Right atrium auricular region (tissue), 2 donors: ENCODE measurements at regions not wholly inside any gene's neighbourhood (a gene's known extent, or its start where the extent isn't known, plus 50 kb on each side); places are given as distances from the start of the nearest gene placed in this dataset.

Source experiments
- DNase-seq: peaks from one replicate; pipeline ENCODE4 v3.0.0-alpha.2; 2019; ENCODE audit warnings: low spot score
- H3K27ac ChIP-seq, 2 donors: fragments of 200-600 bp; sonication (generic); 1 replicate in 1 of 2; 2 replicates in 1 of 2; pipeline ENCODE4 v1.5.1; 2016 to 2019
- H3K27me3 ChIP-seq, 2 donors: fragments of 200-600 bp; sonication (generic); one replicate each; pipeline versions ENCODE4 v1.5.1 to v1.6.0; 2017 to 2019
- H3K36me3 ChIP-seq: fragments of 200-600 bp; sonication (generic); one replicate; pipeline ENCODE4 v1.5.1; 2016
- H3K4me1 ChIP-seq, 2 donors: fragments of 200-600 bp; sonication (generic); one replicate each; pipeline versions ENCODE4 v1.5.1 to v1.6.0; 2017 to 2019
- H3K4me3 ChIP-seq, 2 donors: fragments of 200-600 bp; sonication (generic); 1 replicate in 1 of 2; 2 replicates in 1 of 2; pipeline ENCODE4 v1.5.1; 2017 to 2019; ENCODE audit warnings: mild to moderate bottlenecking in 1 of 2, moderate library complexity in 1 of 2
- H3K9me3 ChIP-seq, 2 donors: fragments of 200-600 bp; sonication (generic); one replicate each; pipeline ENCODE4 v1.5.1; 2019
- TF ChIP-seq, protein P1 (sequence below), 2 donors: fragments of 200-600 bp; sonication (generic); IDR thresholded peaks; one replicate each; pipeline ENCODE4 v1.5.1; 2019; ENCODE audit warnings: antibody characterized with exemption in 2 of 2

DNA sequence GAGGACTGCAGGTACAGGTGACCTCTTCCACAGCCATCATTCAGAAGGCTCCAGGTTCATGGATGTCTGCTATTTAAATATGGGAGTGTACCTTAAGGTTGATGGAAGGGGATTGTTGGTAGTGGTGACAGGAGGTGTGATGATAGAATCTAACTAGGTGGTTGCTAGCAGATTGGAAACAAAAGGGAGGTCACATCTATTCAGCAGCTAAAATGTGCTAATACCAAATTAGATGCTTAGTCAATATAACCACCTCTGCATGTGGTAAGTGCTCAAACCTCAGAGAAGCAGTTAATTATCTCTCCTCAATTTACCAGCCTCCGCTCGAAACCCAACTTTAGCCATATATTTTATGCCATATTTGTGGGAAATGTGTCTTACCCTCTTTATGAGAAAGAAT, 98.7 kb upstream of the CCSER1 start:
- DNase-seq, result no peak
- H3K4me1 ChIP-seq, result no peaks in the 10 kb centered on the region
- no peaks in the 10 kb centered on the region for H3K36me3 ChIP-seq
- H3K9me3 ChIP-seq, result no peaks in the 10 kb centered on the region
- H3K27ac ChIP-seq, result no peak overlapping the region
- no peaks in the 10 kb centered on the region for H3K27me3 ChIP-seq
- no peak overlapping the region for H3K4me3 ChIP-seq
- TF ChIP-seq, protein P1, sequence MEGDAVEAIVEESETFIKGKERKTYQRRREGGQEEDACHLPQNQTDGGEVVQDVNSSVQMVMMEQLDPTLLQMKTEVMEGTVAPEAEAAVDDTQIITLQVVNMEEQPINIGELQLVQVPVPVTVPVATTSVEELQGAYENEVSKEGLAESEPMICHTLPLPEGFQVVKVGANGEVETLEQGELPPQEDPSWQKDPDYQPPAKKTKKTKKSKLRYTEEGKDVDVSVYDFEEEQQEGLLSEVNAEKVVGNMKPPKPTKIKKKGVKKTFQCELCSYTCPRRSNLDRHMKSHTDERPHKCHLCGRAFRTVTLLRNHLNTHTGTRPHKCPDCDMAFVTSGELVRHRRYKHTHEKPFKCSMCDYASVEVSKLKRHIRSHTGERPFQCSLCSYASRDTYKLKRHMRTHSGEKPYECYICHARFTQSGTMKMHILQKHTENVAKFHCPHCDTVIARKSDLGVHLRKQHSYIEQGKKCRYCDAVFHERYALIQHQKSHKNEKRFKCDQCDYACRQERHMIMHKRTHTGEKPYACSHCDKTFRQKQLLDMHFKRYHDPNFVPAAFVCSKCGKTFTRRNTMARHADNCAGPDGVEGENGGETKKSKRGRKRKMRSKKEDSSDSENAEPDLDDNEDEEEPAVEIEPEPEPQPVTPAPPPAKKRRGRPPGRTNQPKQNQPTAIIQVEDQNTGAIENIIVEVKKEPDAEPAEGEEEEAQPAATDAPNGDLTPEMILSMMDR (IDR thresholded peaks at IDR 0.05), result no peak

DNA sequence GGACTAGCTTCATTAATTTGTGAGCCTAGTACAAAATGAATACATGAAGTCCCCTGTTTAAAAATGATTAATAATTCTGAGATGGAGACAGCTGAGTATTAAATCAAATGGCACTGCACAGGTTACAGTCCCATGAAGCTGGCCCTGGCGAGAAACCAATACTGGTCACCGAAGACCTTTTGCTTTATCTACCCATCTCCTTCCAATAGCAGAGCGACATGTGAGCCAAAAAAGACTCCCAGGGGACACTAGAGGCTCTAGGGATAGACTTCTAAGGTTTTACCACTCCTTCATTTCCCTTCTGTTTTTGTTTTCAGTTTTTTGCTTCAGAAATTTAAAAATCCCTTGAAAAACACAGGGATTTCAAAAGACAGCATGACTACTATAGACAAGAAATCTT, 97.0 kb upstream of the CCSER1 start:
- no peaks in the 10 kb centered on the region for H3K36me3 ChIP-seq
- peaks cover 0 to 3% of the 10 kb centered on the region in 2 donors for H3K9me3 ChIP-seq
- TF ChIP-seq, protein P1 (IDR thresholded peaks at IDR 0.05), result no peak
- no peak overlapping the region for H3K27ac ChIP-seq
- no peaks in the 10 kb centered on the region for H3K27me3 ChIP-seq
- no peaks in the 10 kb centered on the region for H3K4me1 ChIP-seq
- no peak overlapping the region for H3K4me3 ChIP-seq
- DNase-seq, result no peak

- TF ChIP-seq, protein P1 (IDR thresholded peaks at IDR 0.05), result no peak
- Histone ChIP-seq H3K9me3 (peaks cover 0 to 5% of the 10 kb centered on the region in 2 donors), H3K27me3 (no peaks in the 10 kb centered on the region), H3K4me1 (no peaks in the 10 kb centered on the region), H3K36me3 (no peaks in the 10 kb centered on the region), H3K27ac (no peak overlapping the region), H3K4me3 (no peak overlapping the region)
- DNase-seq, result no peak
These were observed 96.2 kb upstream of the CCSER1 start for GRCh38 chr4:90030953-90031352.

DNA sequence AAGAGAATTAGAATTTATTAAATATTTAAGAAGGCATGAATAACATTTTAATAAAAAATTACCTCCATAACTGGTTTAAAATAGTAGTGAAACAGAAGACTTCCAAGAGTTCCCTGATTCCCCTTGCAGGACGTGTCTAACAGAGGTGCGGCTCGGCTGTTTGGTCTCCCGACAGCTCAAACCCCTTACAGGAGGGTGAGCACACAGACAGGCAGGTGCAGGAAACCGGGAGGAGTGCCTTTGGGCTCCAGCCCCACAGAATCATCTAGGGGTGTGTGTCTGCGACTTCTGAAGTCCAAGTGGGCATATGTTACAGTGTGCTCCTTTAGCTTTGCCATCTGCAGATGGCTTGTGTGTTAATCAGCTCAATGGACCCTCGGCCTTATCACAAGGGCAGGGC, 88.1 kb upstream of the CCSER1 start:
- Histone ChIP-seq H3K4me1 (no peaks in the 10 kb centered on the region), H3K9me3 (peaks cover 0 to 5% of the 10 kb centered on the region in 2 donors), H3K4me3 (no peak overlapping the region), H3K36me3 (no peaks in the 10 kb centered on the region), H3K27me3 (no peaks in the 10 kb centered on the region), H3K27ac (no peak overlapping the region)
- DNase-seq, result no peak
- TF ChIP-seq, protein P1 (IDR thresholded peaks at IDR 0.05), result no peak

GRCh38 chr4:90051999-90052398, 75.2 kb upstream of the CCSER1 start:
- Histone ChIP-seq H3K27me3 (no peaks in the 10 kb centered on the region), H3K27ac (no peak overlapping the region), H3K4me3 (no peak overlapping the region), H3K9me3 (no peaks in the 10 kb centered on the region), H3K4me1 (no peaks in the 10 kb centered on the region), H3K36me3 (no peaks in the 10 kb centered on the region)
- TF ChIP-seq, protein P1 (IDR thresholded peaks at IDR 0.05), result no peak
- no peak for DNase-seq

- TF ChIP-seq, protein P1 (IDR thresholded peaks at IDR 0.05), result no peak
- DNase-seq, result no peak
These were observed 70.1 kb upstream of the CCSER1 start for GRCh38 chr4:90057091-90057490.

More at GRCh38 chr4:90057091-90057490, 70.1 kb upstream of the CCSER1 start:
- H3K4me3 ChIP-seq, result no peak overlapping the region
- H3K9me3 ChIP-seq, result no peaks in the 10 kb centered on the region
- H3K27me3 ChIP-seq, result no peaks in the 10 kb centered on the region
- H3K27ac ChIP-seq, result no peak overlapping the region
- H3K36me3 ChIP-seq, result no peaks in the 10 kb centered on the region
- H3K4me1 ChIP-seq, result no peaks in the 10 kb centered on the region
